ENCODE measurements at regions not wholly inside any gene's neighbourhood (a gene's known extent, or its start where the extent isn't known, plus 50 kb on each side); places are given as distances from the start of the nearest gene placed in this dataset.
"Not testable (repeated sequence)": the region's sequence is repeated elsewhere in the genome, so short reads cannot be mapped to it uniquely, and the experiment has no call there.

- H3K9ac ChIP-seq (ENCODE audit: low read depth in 1 of 2, low read length in 2 of 2), result no peak overlapping the region
- H3K27ac ChIP-seq (ENCODE audit: low read depth in 1 of 2, low read length in 2 of 2), result no peak overlapping the region
- H3K4me3 ChIP-seq (ENCODE audit: low read depth in 1 of 3, low read length in 3 of 3), result no peak overlapping the region
- peaks cover 0 to 1% (median 0%) of the 10 kb centered on the region in 4 donors for H3K9me3 ChIP-seq (ENCODE audit: control insufficient read depth in 4 of 4, low read length in 3 of 4)
- H3K36me3 ChIP-seq (ENCODE audit: control insufficient read depth in 4 of 4, insufficient read depth in 3 of 4, low read depth in 1 of 4, low read length in 3 of 4), result no peaks in the 10 kb centered on the region
- DNase-seq (ENCODE audit: low spot score), result no peak
- no peak for TF ChIP-seq MAX (IDR thresholded peaks at IDR 0.05)
- no peak for TF ChIP-seq HNF4A (conservative IDR thresholded peaks at IDR 0.05)
- 61% methylated on average over 6 of the region's 6 CpGs for WGBS
- peaks cover 0 to 2% (median 0%) of the 10 kb centered on the region in 4 donors for H3K27me3 ChIP-seq (ENCODE audit: control insufficient read depth in 4 of 4, insufficient read depth in 4 of 4, low read length in 3 of 4)
- H3K4me1 ChIP-seq (ENCODE audit: control insufficient read depth in 4 of 4, insufficient read depth in 4 of 4, low read length in 3 of 4), result no peaks in the 10 kb centered on the region
Measured at GRCh38 chr11:122592641-122593040, 62.9 kb upstream of the UBASH3B start.

DNA sequence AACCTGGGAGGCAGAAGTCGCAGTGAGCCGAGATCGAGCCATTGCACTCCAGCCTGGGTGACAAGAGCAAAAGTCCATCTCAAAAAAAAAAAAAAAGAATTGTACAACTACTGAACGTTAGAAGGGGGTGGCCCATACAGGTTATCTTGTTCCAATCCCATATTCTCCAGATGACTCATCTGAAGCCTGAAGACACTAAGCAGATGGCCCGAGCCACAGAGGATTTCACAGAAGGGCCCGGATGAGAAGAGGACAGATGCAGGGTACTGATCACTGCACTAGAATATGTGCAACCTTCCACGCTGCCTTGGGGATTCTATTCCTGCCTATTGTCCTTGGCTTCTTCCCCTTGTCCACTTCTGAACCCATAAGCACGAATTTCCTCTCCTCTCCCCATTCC, 70.9 kb upstream of the UBASH3B start:
- DNase-seq (ENCODE audit: low spot score), result no peak
- peaks cover 0 to 1% (median 0%) of the 10 kb centered on the region in 4 donors for H3K9me3 ChIP-seq (ENCODE audit: control insufficient read depth in 4 of 4, low read length in 3 of 4)
- no peak for TF ChIP-seq EGR1 (IDR thresholded peaks at IDR 0.05; ENCODE audit: low read depth in 2 of 2)
- no peak for TF ChIP-seq NR2F2 (IDR thresholded peaks at IDR 0.05)
- TF ChIP-seq FOXA1 (IDR thresholded peaks at IDR 0.05), result no peak
- no peak for TF ChIP-seq YY1 (IDR thresholded peaks at IDR 0.05)
- TF ChIP-seq, protein P1, sequence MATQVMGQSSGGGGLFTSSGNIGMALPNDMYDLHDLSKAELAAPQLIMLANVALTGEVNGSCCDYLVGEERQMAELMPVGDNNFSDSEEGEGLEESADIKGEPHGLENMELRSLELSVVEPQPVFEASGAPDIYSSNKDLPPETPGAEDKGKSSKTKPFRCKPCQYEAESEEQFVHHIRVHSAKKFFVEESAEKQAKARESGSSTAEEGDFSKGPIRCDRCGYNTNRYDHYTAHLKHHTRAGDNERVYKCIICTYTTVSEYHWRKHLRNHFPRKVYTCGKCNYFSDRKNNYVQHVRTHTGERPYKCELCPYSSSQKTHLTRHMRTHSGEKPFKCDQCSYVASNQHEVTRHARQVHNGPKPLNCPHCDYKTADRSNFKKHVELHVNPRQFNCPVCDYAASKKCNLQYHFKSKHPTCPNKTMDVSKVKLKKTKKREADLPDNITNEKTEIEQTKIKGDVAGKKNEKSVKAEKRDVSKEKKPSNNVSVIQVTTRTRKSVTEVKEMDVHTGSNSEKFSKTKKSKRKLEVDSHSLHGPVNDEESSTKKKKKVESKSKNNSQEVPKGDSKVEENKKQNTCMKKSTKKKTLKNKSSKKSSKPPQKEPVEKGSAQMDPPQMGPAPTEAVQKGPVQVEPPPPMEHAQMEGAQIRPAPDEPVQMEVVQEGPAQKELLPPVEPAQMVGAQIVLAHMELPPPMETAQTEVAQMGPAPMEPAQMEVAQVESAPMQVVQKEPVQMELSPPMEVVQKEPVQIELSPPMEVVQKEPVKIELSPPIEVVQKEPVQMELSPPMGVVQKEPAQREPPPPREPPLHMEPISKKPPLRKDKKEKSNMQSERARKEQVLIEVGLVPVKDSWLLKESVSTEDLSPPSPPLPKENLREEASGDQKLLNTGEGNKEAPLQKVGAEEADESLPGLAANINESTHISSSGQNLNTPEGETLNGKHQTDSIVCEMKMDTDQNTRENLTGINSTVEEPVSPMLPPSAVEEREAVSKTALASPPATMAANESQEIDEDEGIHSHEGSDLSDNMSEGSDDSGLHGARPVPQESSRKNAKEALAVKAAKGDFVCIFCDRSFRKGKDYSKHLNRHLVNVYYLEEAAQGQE (IDR thresholded peaks at IDR 0.05), result no peak
- TF ChIP-seq TAF1 (conservative IDR thresholded peaks at IDR 0.05), result no peak
- TF ChIP-seq, protein P2, sequence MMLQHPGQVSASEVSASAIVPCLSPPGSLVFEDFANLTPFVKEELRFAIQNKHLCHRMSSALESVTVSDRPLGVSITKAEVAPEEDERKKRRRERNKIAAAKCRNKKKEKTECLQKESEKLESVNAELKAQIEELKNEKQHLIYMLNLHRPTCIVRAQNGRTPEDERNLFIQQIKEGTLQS (IDR thresholded peaks at IDR 0.05), result no peak
- no peak for TF ChIP-seq FOXA2 (IDR thresholded peaks at IDR 0.05)
- TF ChIP-seq MAX (IDR thresholded peaks at IDR 0.05), result no peak
- TF ChIP-seq ZBTB33 (IDR thresholded peaks at IDR 0.05), result no peak
- TF ChIP-seq CTCF (IDR thresholded peaks at IDR 0.05; ENCODE audit: low read depth, low read length, missing input control), result no peak
- TF ChIP-seq HNF4G (IDR thresholded peaks at IDR 0.05), result no peak
- TF ChIP-seq GABPA (IDR thresholded peaks at IDR 0.05 in 1 of 2, conservative IDR thresholded peaks at IDR 0.05 in 1 of 2), result no peak
- no peak for TF ChIP-seq SP1 (IDR thresholded peaks at IDR 0.05)
- TF ChIP-seq RXRA (IDR thresholded peaks at IDR 0.05), result no peak
- no peak for TF ChIP-seq HNF4A (conservative IDR thresholded peaks at IDR 0.05)
- no peak for TF ChIP-seq RAD21 (IDR thresholded peaks at IDR 0.05)
- TF ChIP-seq JUND (IDR thresholded peaks at IDR 0.05), result no peak
- H3K4me3 ChIP-seq (ENCODE audit: low read depth in 1 of 3, low read length in 3 of 3), result no peak overlapping the region
- H3K27ac ChIP-seq (ENCODE audit: low read depth in 1 of 2, low read length in 2 of 2), result no peak overlapping the region
- no peak overlapping the region for H3K9ac ChIP-seq (ENCODE audit: low read depth in 1 of 2, low read length in 2 of 2)
- no peaks in the 10 kb centered on the region for H3K36me3 ChIP-seq (ENCODE audit: control insufficient read depth in 4 of 4, insufficient read depth in 3 of 4, low read depth in 1 of 4, low read length in 3 of 4)
- 85% methylated on average over 8 of the region's 8 CpGs for WGBS
- peaks cover 0 to 2% (median 0%) of the 10 kb centered on the region in 4 donors for H3K27me3 ChIP-seq (ENCODE audit: control insufficient read depth in 4 of 4, insufficient read depth in 4 of 4, low read length in 3 of 4)
- H3K4me1 ChIP-seq (ENCODE audit: control insufficient read depth in 4 of 4, insufficient read depth in 4 of 4, low read length in 3 of 4), result peaks cover 0 to 4% (median 1%) of the 10 kb centered on the region in 4 donors

- H3K4me3 ChIP-seq (ENCODE audit: low read depth in 1 of 3, low read length in 3 of 3); DNase-seq (ENCODE audit: low spot score); H3K9me3 ChIP-seq (ENCODE audit: control insufficient read depth in 4 of 4, low read length in 3 of 4); H3K27ac ChIP-seq (ENCODE audit: low read depth in 1 of 2, low read length in 2 of 2); H3K9ac ChIP-seq (ENCODE audit: low read depth in 1 of 2, low read length in 2 of 2); H3K4me1 ChIP-seq (ENCODE audit: control insufficient read depth in 4 of 4, insufficient read depth in 4 of 4, low read length in 3 of 4); H3K27me3 ChIP-seq (ENCODE audit: control insufficient read depth in 4 of 4, insufficient read depth in 4 of 4, low read length in 3 of 4); H3K36me3 ChIP-seq (ENCODE audit: control insufficient read depth in 4 of 4, insufficient read depth in 3 of 4, low read depth in 1 of 4, low read length in 3 of 4): not testable (repeated sequence)
- WGBS, result 56% methylated on average over 13 of the region's 13 CpGs
Measured at GRCh38 chr11:122580071-122580470, 75.5 kb upstream of the UBASH3B start.
